K562 (cell line): ENCODE measurements at regions not wholly inside any gene's neighbourhood (a gene's known extent, or its start where the extent isn't known, plus 50 kb on each side); places are given as distances from the start of the nearest gene placed in this dataset.

Source experiments
- ATAC-seq: fragments of 200-7000 bp; cut with Tn5 transposase; 3 replicates; pipeline ENCODE4 v1.9.1; 2020; ENCODE audit warnings: moderate library complexity
- BruUV-seq: library from RNA; stranded (reverse); fragments of 400-500 nt; replicated peaks from 2 replicates; lab custom pipeline; 2021; lab: Mats Ljungman, UMichigan
- CTCF ChIA-PET: fragments of 300-600 bp; formaldehyde crosslinking; extraction: SDS; loops from one replicate; lab custom pipeline; 2021; ENCODE audit warnings: low intra/inter-chr PET ratio; lab: Yijun Ruan, JAX
- POLR2A ChIA-PET: fragments of 300-600, 350-650 bp; sonication (Branson Sonifier 250); formaldehyde crosslinking; extraction: SDS; loops from one replicate; lab custom pipeline; 2021; ENCODE audit warnings: antibody characterized with exemption, inconsistent platforms; lab: Yijun Ruan, JAX
- DNase-seq, 4 experiments: peaks; one replicate each; pipeline versions ENCODE4 v3.0.0 to v3.0.0-alpha.2; 2011 to 2018; ENCODE audit warnings: low spot score in 3 of 4, mixed read lengths in 3 of 4; ENCODE audit errors: extremely low read depth in 1 of 4
- FAIRE-seq: peaks from 2 replicates; lab custom pipeline; 2011; peaks lifted over from hg19 to GRCh38; lab: Jason Lieb, UNC
- H2AFZ ChIP-seq: 2 replicates; pipeline ENCODE4 v1.6.0; 2011; ENCODE audit warnings: low read depth, low read length, control low read depth, inconsistent platforms
- H3K27ac ChIP-seq: fragments of 200-600 bp; 3 replicates; pipeline ENCODE4 v1.8.0; 2011; ENCODE audit warnings: low read depth, mild to moderate bottlenecking, control low read depth, inconsistent platforms, low read length, moderate library complexity, mixed read lengths; ENCODE audit errors: extremely low read depth
- H3K27me3 ChIP-seq, 2 experiments: fragments of 300-600 bp in 1 of 2; 2 replicates in 1 of 2; 3 replicates in 1 of 2; pipeline versions ENCODE4 v1.6.0 to v1.8.0; 2011; ENCODE audit warnings: inconsistent platforms in 2 of 2, low read length in 2 of 2, mild to moderate bottlenecking in 1 of 2, mixed read lengths in 1 of 2, moderate library complexity in 1 of 2; ENCODE audit not compliant: control insufficient read depth in 2 of 2, insufficient read depth in 2 of 2
- H3K36me3 ChIP-seq: fragments of 300-600 bp; 3 replicates; pipeline ENCODE4 v1.8.0; 2011; ENCODE audit warnings: mild to moderate bottlenecking, low read length, inconsistent platforms; ENCODE audit not compliant: control insufficient read depth, insufficient read depth
- H3K4me1 ChIP-seq, 2 experiments: fragments of 200-600 bp in 1 of 2; replicated peaks in 1 of 2; 2 replicates in 1 of 2; 3 replicates in 1 of 2; pipeline versions ENCODE4 v1.5.1 to v1.8.0; 2011; ENCODE audit warnings: inconsistent platforms in 2 of 2, low read length in 2 of 2, mild to moderate bottlenecking in 1 of 2, mixed read lengths in 1 of 2, moderate library complexity in 1 of 2; ENCODE audit not compliant: control insufficient read depth in 2 of 2, insufficient read depth in 2 of 2
- H3K4me2 ChIP-seq: 2 replicates; pipeline ENCODE4 v1.6.1; 2011; ENCODE audit warnings: low read length, control low read depth, inconsistent platforms, mixed read lengths; ENCODE audit not compliant: insufficient read depth
- H3K4me3 ChIP-seq: fragments of 200-600 bp; sonication (generic), shearing (Covaris generic); 2 replicates; pipeline ENCODE4 v1.5.1; 2016; ENCODE audit warnings: control low read depth, inconsistent platforms
- H3K79me2 ChIP-seq: fragments of 200-600 bp; 3 replicates; pipeline ENCODE4 v1.8.0; 2011; ENCODE audit warnings: low read length, inconsistent platforms; ENCODE audit not compliant: control insufficient read depth, insufficient read depth
- H3K9ac ChIP-seq, 2 experiments: 2 replicates each; pipeline versions ENCODE4 v1.6.0 to v1.6.1; 2011; ENCODE audit warnings: low read depth in 2 of 2, low read length in 2 of 2, control low read depth in 1 of 2, inconsistent platforms in 1 of 2, mild to moderate bottlenecking in 1 of 2, mixed read lengths in 1 of 2; ENCODE audit not compliant: insufficient read depth in 1 of 2
- H3K9me1 ChIP-seq: one replicate; pipeline ENCODE4 v1.6.0; 2011; ENCODE audit warnings: inconsistent platforms, mild to moderate bottlenecking, low read length, moderate library complexity; ENCODE audit not compliant: control insufficient read depth, insufficient read depth
- H3K9me3 ChIP-seq: replicated peaks from 2 replicates; pipeline ENCODE4 v1.5.1; 2011; ENCODE audit warnings: low read depth, low read length, inconsistent platforms; ENCODE audit not compliant: control insufficient read depth, insufficient read depth
- H4K20me1 ChIP-seq: replicated peaks from 2 replicates; pipeline ENCODE4 v1.6.1; 2011; ENCODE audit warnings: low read length, inconsistent platforms, mixed read lengths; ENCODE audit not compliant: control insufficient read depth, insufficient read depth
- ARHGAP35 ChIP-seq: fragments of 450-650 bp; IDR thresholded peaks from 2 replicates; pipeline ENCODE4 v1.6.1; 2018; ENCODE audit not compliant: partially characterized antibody
- ARID4B ChIP-seq: sonication (generic); formaldehyde crosslinking; IDR thresholded peaks from 2 replicates; pipeline ENCODE4 v1.8.0; 2022; ENCODE audit warnings: mild to moderate bottlenecking, missing genetic modification reagents
- ATF1 ChIP-seq, 2 experiments: fragments of 450-650 bp in 1 of 2; IDR thresholded peaks; 2 replicates each; pipeline ENCODE4 v1.6.1; 2016; ENCODE audit warnings: missing compliant biosample characterization in 1 of 2, missing genetic modification characterization in 1 of 2
- ATF2 ChIP-seq: sonication (generic); formaldehyde crosslinking; IDR thresholded peaks from 2 replicates; pipeline ENCODE4 v1.8.1; 2022; ENCODE audit warnings: missing genetic modification reagents
- CGGBP1 ChIP-seq: fragments of 250-450 bp; sonication (Bioruptor Pico); IDR thresholded peaks from 2 replicates; pipeline ENCODE4 v1.9.0; 2021; ENCODE audit warnings: mild to moderate bottlenecking
- POLR2A ChIP-seq: fragments of 450-650 bp; conservative IDR thresholded peaks from 2 replicates; pipeline ENCODE4 v1.6.1; 2016
- PRDM10 ChIP-seq: fragments of 450-650 bp; IDR thresholded peaks from 2 replicates; pipeline ENCODE4 v1.6.1; 2018; ENCODE audit not compliant: partially characterized antibody
- STAT5B ChIP-seq: fragments of 250-450 bp; sonication (Bioruptor Pico); IDR thresholded peaks from 2 replicates; pipeline ENCODE4 v1.8.0; 2021; ENCODE audit warnings: mild to moderate bottlenecking, inconsistent platforms
- USF1 ChIP-seq: sonication (generic); formaldehyde crosslinking; IDR thresholded peaks from 2 replicates; pipeline ENCODE4 v1.9.0; 2022; ENCODE audit warnings: mild to moderate bottlenecking, missing genetic modification reagents
- ZC3H11A ChIP-seq: IDR thresholded peaks from 2 replicates; pipeline ENCODE4 v1.6.1; 2012; ENCODE audit warnings: low read depth, low read length, improper control_type of control experiment
- ZNF134 ChIP-seq: fragments of 250-450 bp; sonication (Bioruptor Pico); conservative IDR thresholded peaks from 2 replicates; pipeline ENCODE4 v1.4.0; 2020
- ZNF232 ChIP-seq: sonication (generic); formaldehyde crosslinking; IDR thresholded peaks from 2 replicates; pipeline ENCODE4 v1.8.0; 2022; ENCODE audit warnings: mild to moderate bottlenecking, missing genetic modification reagents
- ZNF589 ChIP-seq: fragments of 200-800 bp; sonication (Bioruptor generic); IDR thresholded peaks from 2 replicates; pipeline ENCODE4 v1.6.1; 2016; ENCODE audit warnings: low read depth, missing genetic modification characterization, missing compliant biosample characterization
- WGBS: fragments of 100-300 bp; shearing (Covaris generic); methylation state at CpG from one replicate; pipeline ENCODE4 v1.1.6; 2016; ENCODE audit warnings: low coverage, mixed read lengths; ENCODE audit not compliant: insufficient coverage; ENCODE audit errors: missing lambda C conversion rate; 5-methylcytosine and 5-hydroxymethylcytosine counted together
- in situ Hi-C: fragments of 300-500 bp; cut with MboI; formaldehyde crosslinking; loops from 4 replicates; pipeline ENCODE4 v1.15.0; 2018; ENCODE audit warnings: inconsistent platforms, mixed read lengths
- intact Hi-C: fragments of 100-400 bp; cut with micrococcal nuclease; formaldehyde crosslinking; loops from 2 replicates; pipeline ENCODE4 v1.14.2; 2022

GRCh38 chr11:23405350-23405937, 545.2 kb upstream of the CCDC179 start:
- no peak overlapping the region for H2AFZ ChIP-seq
- no peaks in the 10 kb centered on the region for H3K9me3 ChIP-seq
- no peak overlapping the region for H3K4me3 ChIP-seq
- H3K9ac ChIP-seq: no peak overlapping the region
- POLR2A ChIA-PET: no interaction called here
- H3K36me3 ChIP-seq: no peaks in the 10 kb centered on the region
- no peak for FAIRE-seq
- no peaks in the 10 kb centered on the region for H3K4me1 ChIP-seq
- H3K9me1 ChIP-seq: no peaks in the 10 kb centered on the region
- ATAC-seq: no peak
- no peaks in the 10 kb centered on the region for H3K79me2 ChIP-seq
- CTCF ChIA-PET: no interaction called here
- no peak overlapping the region for H3K4me2 ChIP-seq
- no peaks in the 10 kb centered on the region for H3K27me3 ChIP-seq
- DNase-seq: no peak
- H3K27ac ChIP-seq: no peak overlapping the region
- H4K20me1 ChIP-seq: no peaks in the 10 kb centered on the region
- no TSS peak for BruUV-seq
- in situ Hi-C loops (no loop called here), intact Hi-C loops (no loop called here)
- 11% methylated on average over 21 of the region's 33 CpGs for WGBS
- TF ChIP-seq ZC3H11A (no peak), ZNF134 (CRISPR knock-in tag) (no peak), CGGBP1 (CRISPR knock-in tag) (no peak), USF1 (CRISPR knock-in tag) (no peak), ATF1 (CRISPR knock-in tag; IDR thresholded peaks at IDR 0.05) (no peak), ATF1 (tag; IDR thresholded peaks at IDR 0.05) (no peak), ZNF232 (CRISPR knock-in tag) (no peak), ARHGAP35 (no peak), POLR2A (no peak), ARID4B (CRISPR knock-in tag) (no peak), ATF2 (no peak), STAT5B (CRISPR knock-in tag) (no peak), PRDM10 (no peak), ZNF589 (CRISPR knock-in tag) (no peak)
